ENCODE measurements at regions not wholly inside any gene's neighbourhood (a gene's known extent, or its start where the extent isn't known, plus 50 kb on each side); places are given as distances from the start of the nearest gene placed in this dataset.

DNA sequence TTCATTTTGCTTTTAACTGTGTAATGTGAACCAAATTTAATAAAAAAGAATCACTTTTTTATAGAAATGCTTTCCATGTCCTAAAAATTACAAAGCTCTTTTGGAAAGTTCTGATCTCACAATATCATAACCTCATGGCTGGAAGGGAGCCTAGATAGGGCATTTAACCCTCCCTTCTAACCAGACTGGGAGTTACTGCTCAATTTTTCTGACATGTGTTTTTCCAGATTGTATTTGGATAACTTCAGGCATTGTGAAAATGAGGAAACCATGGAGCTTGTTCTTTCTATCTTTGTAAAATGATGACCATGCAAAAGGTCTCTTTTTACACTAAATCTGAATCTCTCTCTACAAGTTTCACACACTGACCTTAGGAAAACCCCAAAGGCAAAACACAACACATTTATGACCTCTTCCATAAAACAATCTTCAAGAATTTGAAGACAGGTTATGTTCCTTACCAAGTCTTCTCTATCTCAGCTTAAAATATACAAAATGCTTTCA is 508.8 kb downstream of the DIPK2A start:
- Histone ChIP-seq H4K20me1 (ENCODE audit: insufficient read depth) (no peaks in the 10 kb centered on the region), H3K4me3 (ENCODE audit: low read length) (no peak overlapping the region), H3K9me2 (ENCODE audit: insufficient read depth, low read length) (no peaks in the 10 kb centered on the region), H3K4me2 (ENCODE audit: low read length) (no peak overlapping the region), H3K9ac (ENCODE audit: low read length) (no peak overlapping the region), H3K27ac (ENCODE audit: low read length) (no peak overlapping the region), H3K36me3 (ENCODE audit: insufficient read depth, low read length) (no peaks in the 10 kb centered on the region), H3K9me3 (ENCODE audit: low read length) (no peaks in the 10 kb centered on the region), H3K27me3 (ENCODE audit: insufficient read depth, low read depth, low read length) (no peaks in the 10 kb centered on the region), H3F3A (ENCODE audit: insufficient read depth, low read length, poor library complexity, severe bottlenecking) (no peaks in the 10 kb centered on the region), H3K79me2 (replicated peaks; ENCODE audit: insufficient read depth, low read length) (no peaks in the 10 kb centered on the region), H2AFZ (ENCODE audit: low read depth, low read length) (no peak overlapping the region)
- TF ChIP-seq, protein P1, sequence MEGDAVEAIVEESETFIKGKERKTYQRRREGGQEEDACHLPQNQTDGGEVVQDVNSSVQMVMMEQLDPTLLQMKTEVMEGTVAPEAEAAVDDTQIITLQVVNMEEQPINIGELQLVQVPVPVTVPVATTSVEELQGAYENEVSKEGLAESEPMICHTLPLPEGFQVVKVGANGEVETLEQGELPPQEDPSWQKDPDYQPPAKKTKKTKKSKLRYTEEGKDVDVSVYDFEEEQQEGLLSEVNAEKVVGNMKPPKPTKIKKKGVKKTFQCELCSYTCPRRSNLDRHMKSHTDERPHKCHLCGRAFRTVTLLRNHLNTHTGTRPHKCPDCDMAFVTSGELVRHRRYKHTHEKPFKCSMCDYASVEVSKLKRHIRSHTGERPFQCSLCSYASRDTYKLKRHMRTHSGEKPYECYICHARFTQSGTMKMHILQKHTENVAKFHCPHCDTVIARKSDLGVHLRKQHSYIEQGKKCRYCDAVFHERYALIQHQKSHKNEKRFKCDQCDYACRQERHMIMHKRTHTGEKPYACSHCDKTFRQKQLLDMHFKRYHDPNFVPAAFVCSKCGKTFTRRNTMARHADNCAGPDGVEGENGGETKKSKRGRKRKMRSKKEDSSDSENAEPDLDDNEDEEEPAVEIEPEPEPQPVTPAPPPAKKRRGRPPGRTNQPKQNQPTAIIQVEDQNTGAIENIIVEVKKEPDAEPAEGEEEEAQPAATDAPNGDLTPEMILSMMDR (IDR thresholded peaks at IDR 0.05; ENCODE audit: poor library complexity, severe bottlenecking) = no peak
- TF ChIP-seq RAD21 (conservative IDR thresholded peaks at IDR 0.05) (no peak), EZH2 (IDR thresholded peaks at IDR 0.05; ENCODE audit: borderline replicate concordance, insufficient read depth, low read length, poor library complexity, severe bottlenecking) (no peak), POLR2AphosphoS5 (IDR thresholded peaks at IDR 0.05) (no peak), MXI1 (conservative IDR thresholded peaks at IDR 0.05; ENCODE audit: poor library complexity, severe bottlenecking) (no peak), EP300 (conservative IDR thresholded peaks at IDR 0.05; ENCODE audit: poor library complexity, severe bottlenecking) (no peak), TAF1 (IDR thresholded peaks at IDR 0.05; ENCODE audit: low read depth) (no peak), SMC3 (conservative IDR thresholded peaks at IDR 0.05; ENCODE audit: poor library complexity) (no peak)
- TF ChIP-seq, protein P2, sequence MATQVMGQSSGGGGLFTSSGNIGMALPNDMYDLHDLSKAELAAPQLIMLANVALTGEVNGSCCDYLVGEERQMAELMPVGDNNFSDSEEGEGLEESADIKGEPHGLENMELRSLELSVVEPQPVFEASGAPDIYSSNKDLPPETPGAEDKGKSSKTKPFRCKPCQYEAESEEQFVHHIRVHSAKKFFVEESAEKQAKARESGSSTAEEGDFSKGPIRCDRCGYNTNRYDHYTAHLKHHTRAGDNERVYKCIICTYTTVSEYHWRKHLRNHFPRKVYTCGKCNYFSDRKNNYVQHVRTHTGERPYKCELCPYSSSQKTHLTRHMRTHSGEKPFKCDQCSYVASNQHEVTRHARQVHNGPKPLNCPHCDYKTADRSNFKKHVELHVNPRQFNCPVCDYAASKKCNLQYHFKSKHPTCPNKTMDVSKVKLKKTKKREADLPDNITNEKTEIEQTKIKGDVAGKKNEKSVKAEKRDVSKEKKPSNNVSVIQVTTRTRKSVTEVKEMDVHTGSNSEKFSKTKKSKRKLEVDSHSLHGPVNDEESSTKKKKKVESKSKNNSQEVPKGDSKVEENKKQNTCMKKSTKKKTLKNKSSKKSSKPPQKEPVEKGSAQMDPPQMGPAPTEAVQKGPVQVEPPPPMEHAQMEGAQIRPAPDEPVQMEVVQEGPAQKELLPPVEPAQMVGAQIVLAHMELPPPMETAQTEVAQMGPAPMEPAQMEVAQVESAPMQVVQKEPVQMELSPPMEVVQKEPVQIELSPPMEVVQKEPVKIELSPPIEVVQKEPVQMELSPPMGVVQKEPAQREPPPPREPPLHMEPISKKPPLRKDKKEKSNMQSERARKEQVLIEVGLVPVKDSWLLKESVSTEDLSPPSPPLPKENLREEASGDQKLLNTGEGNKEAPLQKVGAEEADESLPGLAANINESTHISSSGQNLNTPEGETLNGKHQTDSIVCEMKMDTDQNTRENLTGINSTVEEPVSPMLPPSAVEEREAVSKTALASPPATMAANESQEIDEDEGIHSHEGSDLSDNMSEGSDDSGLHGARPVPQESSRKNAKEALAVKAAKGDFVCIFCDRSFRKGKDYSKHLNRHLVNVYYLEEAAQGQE (IDR thresholded peaks at IDR 0.05; ENCODE audit: borderline replicate concordance) = no peak

DNA sequence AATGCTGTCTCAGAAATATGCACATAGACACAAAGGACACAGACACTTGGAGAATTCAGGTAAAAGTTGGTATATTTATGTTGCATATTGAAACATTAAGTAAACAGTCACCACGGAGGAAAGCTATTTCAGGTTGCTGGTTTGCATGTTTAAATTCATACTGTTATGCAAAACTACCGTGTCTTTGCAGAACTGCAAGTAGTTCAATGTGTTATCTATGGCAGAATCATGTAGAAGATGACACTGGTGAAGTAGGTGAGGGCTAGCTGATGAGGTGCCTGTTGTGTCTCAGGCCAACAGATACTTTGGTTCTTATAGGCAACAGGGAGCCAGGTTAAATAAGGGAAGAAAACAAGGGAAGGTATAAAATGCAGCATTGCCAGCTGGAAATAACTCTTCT is 511.3 kb downstream of the DIPK2A start:
- no peak overlapping the region for H2AFZ ChIP-seq (ENCODE audit: low read depth, low read length)
- no peak overlapping the region for H3K4me3 ChIP-seq (ENCODE audit: low read length)
- no peaks in the 10 kb centered on the region for H3F3A ChIP-seq (ENCODE audit: insufficient read depth, low read length, poor library complexity, severe bottlenecking)
- TF ChIP-seq, protein P1 (IDR thresholded peaks at IDR 0.05; ENCODE audit: poor library complexity, severe bottlenecking) = no peak
- no peak for TF ChIP-seq RAD21 (conservative IDR thresholded peaks at IDR 0.05)
- no peak for TF ChIP-seq EP300 (conservative IDR thresholded peaks at IDR 0.05; ENCODE audit: poor library complexity, severe bottlenecking)
- no peak for TF ChIP-seq TAF1 (IDR thresholded peaks at IDR 0.05; ENCODE audit: low read depth)
- H3K27ac ChIP-seq (ENCODE audit: low read length) = no peak overlapping the region
- H3K79me2 ChIP-seq (replicated peaks; ENCODE audit: insufficient read depth, low read length) = no peaks in the 10 kb centered on the region
- H3K9me3 ChIP-seq (ENCODE audit: low read length) = no peaks in the 10 kb centered on the region
- H3K4me2 ChIP-seq (ENCODE audit: low read length) = no peak overlapping the region
- H3K27me3 ChIP-seq (ENCODE audit: insufficient read depth, low read depth, low read length) = no peaks in the 10 kb centered on the region
- H3K9me2 ChIP-seq (ENCODE audit: insufficient read depth, low read length) = no peaks in the 10 kb centered on the region
- H3K9ac ChIP-seq (ENCODE audit: low read length) = no peak overlapping the region
- no peaks in the 10 kb centered on the region for H3K36me3 ChIP-seq (ENCODE audit: insufficient read depth, low read length)
- H4K20me1 ChIP-seq (ENCODE audit: insufficient read depth) = no peaks in the 10 kb centered on the region
